ENCODE measurements at regions not wholly inside any gene's neighbourhood (a gene's known extent, or its start where the extent isn't known, plus 50 kb on each side); places are given as distances from the start of the nearest gene placed in this dataset.

DNA sequence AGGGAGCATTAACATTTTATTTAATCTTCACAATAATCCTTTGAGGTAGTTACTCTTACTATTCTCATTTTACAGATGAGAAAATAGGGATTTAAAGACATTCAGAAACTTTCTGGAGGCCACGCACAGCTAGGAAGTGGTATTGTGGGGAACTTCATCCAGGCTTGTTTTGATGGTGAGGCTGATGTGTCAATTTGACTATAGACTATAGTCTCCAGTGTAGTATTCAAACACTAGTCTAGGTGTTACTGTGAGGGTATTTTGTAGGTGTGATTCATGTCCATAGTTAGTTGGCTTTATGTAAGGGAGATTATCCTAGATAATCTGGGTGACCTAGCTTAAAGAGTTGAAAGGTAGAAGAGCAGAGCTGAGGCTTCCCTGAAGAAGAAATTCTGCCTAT, 54.1 kb upstream of the ELL2 start:
- no peak for ATAC-seq (ENCODE audit: low FRiP score in 2 of 2)
- WGBS, 2 donors: 84 to 95% methylated on average over 1 of the region's 1 CpG
- TF ChIP-seq POLR2AphosphoS5 (IDR thresholded peaks at IDR 0.05) (no peak), CTCF (IDR thresholded peaks at IDR 0.05) (no peak), POLR2A (IDR thresholded peaks at IDR 0.05) (no peak), EP300 (IDR thresholded peaks at IDR 0.05) (no peak)

DNA sequence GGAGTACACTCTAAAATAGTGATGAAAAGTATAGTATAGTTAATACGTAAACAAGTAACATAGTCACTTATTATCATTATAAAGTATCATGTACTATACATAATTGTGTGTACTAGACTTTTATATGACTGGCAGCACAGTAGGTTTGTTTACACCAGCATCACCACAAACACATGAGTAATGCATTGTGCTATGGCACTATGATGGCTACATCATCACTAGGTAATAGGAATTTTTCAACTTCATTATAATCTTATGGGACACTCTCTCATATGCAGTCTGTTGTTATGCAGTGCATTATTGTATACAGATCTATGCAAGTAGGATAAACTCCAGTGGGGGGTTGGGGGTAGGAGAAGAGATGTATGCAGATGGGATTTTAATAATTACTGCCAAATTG, 52.7 kb upstream of the ELL2 start:
- 100% methylated on average over 1 of the region's 1 CpG for WGBS, 2 donors
- DNase-seq: no peak

More for the DNA sequence above, 54.1 kb upstream of the ELL2 start:
- Histone ChIP-seq H3K9me3 (no peaks in the 10 kb centered on the region), H3K36me3 (no peaks in the 10 kb centered on the region), H3K27ac (no peak overlapping the region), H3K4me1 (no peaks in the 10 kb centered on the region), H3K4me3 (no peak overlapping the region), H3K27me3 (no peaks in the 10 kb centered on the region)
- DNase-seq: no peak

DNA sequence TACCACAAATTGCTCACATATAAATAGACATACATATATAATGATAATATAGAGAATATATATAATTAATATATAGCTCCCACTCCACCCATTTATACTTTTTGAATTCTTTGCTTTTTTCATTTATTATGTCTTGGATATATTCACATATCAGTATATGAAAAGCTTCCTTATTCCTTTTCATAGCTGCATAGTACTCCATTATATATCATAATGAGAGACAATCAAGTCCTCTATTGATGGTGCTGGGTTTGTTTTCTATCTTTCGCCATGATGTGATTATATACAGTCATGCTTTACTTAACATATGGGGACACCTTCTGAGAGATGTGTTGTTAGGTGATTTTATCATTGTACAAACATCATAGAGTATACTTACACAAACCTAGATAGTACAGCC, 51.6 kb upstream of the ELL2 start:
- Histone ChIP-seq H3K9me3 (no peaks in the 10 kb centered on the region), H3K4me1 (no peaks in the 10 kb centered on the region), H3K4me3 (no peak overlapping the region), H3K27me3 (no peaks in the 10 kb centered on the region), H3K36me3 (no peaks in the 10 kb centered on the region), H3K27ac (no peak overlapping the region)
- TF ChIP-seq EP300 (IDR thresholded peaks at IDR 0.05): no peak
- no peak for TF ChIP-seq POLR2A (IDR thresholded peaks at IDR 0.05)
- no peak for TF ChIP-seq POLR2AphosphoS5 (IDR thresholded peaks at IDR 0.05)
- TF ChIP-seq CTCF (IDR thresholded peaks at IDR 0.05): no peak
- WGBS, 2 donors: 97% methylated on average over 1 of the region's 1 CpG
- DNase-seq (no peak), ATAC-seq (ENCODE audit: low FRiP score in 2 of 2) (no peak)

More for the DNA sequence above, 52.7 kb upstream of the ELL2 start:
- ATAC-seq (ENCODE audit: low FRiP score in 2 of 2): no peak
- no peak overlapping the region for H3K27ac ChIP-seq
- no peak for TF ChIP-seq POLR2AphosphoS5 (IDR thresholded peaks at IDR 0.05)
- TF ChIP-seq CTCF (IDR thresholded peaks at IDR 0.05): no peak
- TF ChIP-seq POLR2A (IDR thresholded peaks at IDR 0.05): no peak
- no peak for TF ChIP-seq EP300 (IDR thresholded peaks at IDR 0.05)
- no peaks in the 10 kb centered on the region for H3K27me3 ChIP-seq
- H3K9me3 ChIP-seq: no peaks in the 10 kb centered on the region
- H3K4me1 ChIP-seq: no peaks in the 10 kb centered on the region
- no peaks in the 10 kb centered on the region for H3K36me3 ChIP-seq
- no peak overlapping the region for H3K4me3 ChIP-seq

DNA sequence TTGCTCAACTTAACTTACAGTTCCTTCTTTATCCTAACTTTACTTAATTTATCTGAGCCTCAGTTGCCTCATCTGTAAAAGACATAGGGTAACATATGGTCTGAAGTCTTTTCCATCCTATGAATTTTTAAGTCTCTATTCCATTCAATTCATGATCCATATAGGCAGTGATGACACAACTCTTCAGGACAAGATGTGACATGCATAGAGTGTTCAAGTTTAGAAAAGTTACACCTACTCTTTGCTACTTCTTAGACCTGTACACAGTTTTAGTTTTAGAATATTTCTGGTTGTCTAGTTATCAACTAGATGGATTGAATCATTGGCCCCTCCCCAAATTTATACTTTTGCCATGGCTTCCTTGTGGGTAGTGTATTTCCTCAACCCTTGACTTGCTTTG, 50.7 kb upstream of the ELL2 start:
- no peaks in the 10 kb centered on the region for H3K9me3 ChIP-seq
- no peaks in the 10 kb centered on the region for H3K36me3 ChIP-seq
- ATAC-seq (ENCODE audit: low FRiP score in 2 of 2) (no peak), DNase-seq (no peak)
- H3K4me1 ChIP-seq: no peaks in the 10 kb centered on the region
- no peak for TF ChIP-seq POLR2A (IDR thresholded peaks at IDR 0.05)
- no peak for TF ChIP-seq CTCF (IDR thresholded peaks at IDR 0.05)
- TF ChIP-seq EP300 (IDR thresholded peaks at IDR 0.05): no peak
- TF ChIP-seq POLR2AphosphoS5 (IDR thresholded peaks at IDR 0.05): no peak
- no peak overlapping the region for H3K27ac ChIP-seq
- H3K27me3 ChIP-seq: no peaks in the 10 kb centered on the region
- H3K4me3 ChIP-seq: no peak overlapping the region

Small RNAs in the stretch of these regions (small RNA-seq; reads per million reads assigned to genes)
- 0 reads per million in 4 donors for gene MIR583
- gene RNU6-524P: 0 reads per million in 4 donors
